NCI-H2196 treated with DMSO at 0.1 percent for 48 hours (cell line): ENCODE measurements at regions not wholly inside any gene's neighbourhood (a gene's known extent, or its start where the extent isn't known, plus 50 kb on each side); places are given as distances from the start of the nearest gene placed in this dataset.

Experiments used
- DNase-seq: peaks from one replicate; lab custom pipeline; 2025; ENCODE audit not compliant: unreplicated experiment; lab: John Stamatoyannopoulos, UW

- DNase-seq: no peak
Observed at GRCh38 chr3:26346497-26346896, 276.1 kb upstream of the LRRC3B start.

- no peak for DNase-seq
Observed at GRCh38 chr3:26347150-26347549, 275.4 kb upstream of the LRRC3B start.

- DNase-seq: no peak
Observed at GRCh38 chr3:26350853-26351252, 271.7 kb upstream of the LRRC3B start.

- DNase-seq: no peak
Observed at GRCh38 chr3:26353097-26353496, 269.5 kb upstream of the LRRC3B start.

GRCh38 chr3:26358405-26358804 is 264.2 kb upstream of the LRRC3B start:
- DNase-seq: no peak

- DNase-seq: no peak
Observed at GRCh38 chr3:26365706-26366105, 256.9 kb upstream of the LRRC3B start.

- no peak for DNase-seq
Observed at GRCh38 chr3:26368312-26368711, 254.3 kb upstream of the LRRC3B start.

- no peak for DNase-seq
Observed at GRCh38 chr3:26369133-26369532, 253.4 kb upstream of the LRRC3B start.

GRCh38 chr3:26375843-26376530 is 246.6 kb upstream of the LRRC3B start:
- DNase-seq: no peak

GRCh38 chr3:26381411-26381810 is 241.2 kb upstream of the LRRC3B start:
- DNase-seq: no peak

GRCh38 chr3:26406636-26407035 is 215.9 kb upstream of the LRRC3B start:
- DNase-seq: no peak

- DNase-seq: no peak
Observed at GRCh38 chr3:26418553-26418952, 204.0 kb upstream of the LRRC3B start.

- DNase-seq: no peak
Observed at GRCh38 chr3:26422415-26422814, 200.2 kb upstream of the LRRC3B start.

- DNase-seq: no peak
Observed at GRCh38 chr3:26425076-26425475, 197.5 kb upstream of the LRRC3B start.

GRCh38 chr3:26428992-26429391 is 193.6 kb upstream of the LRRC3B start:
- no peak for DNase-seq

GRCh38 chr3:26437678-26438077 is 184.9 kb upstream of the LRRC3B start:
- DNase-seq: no peak

- DNase-seq: no peak
Observed at GRCh38 chr3:26438325-26438940, 184.1 kb upstream of the LRRC3B start.

- no peak for DNase-seq
Observed at GRCh38 chr3:26438981-26439884, 183.3 kb upstream of the LRRC3B start.

- no peak for DNase-seq
Observed at GRCh38 chr3:26449996-26450395, 172.6 kb upstream of the LRRC3B start.

GRCh38 chr3:26452363-26452762 is 170.2 kb upstream of the LRRC3B start:
- DNase-seq: no peak

- DNase-seq: no peak
Observed at GRCh38 chr3:26460985-26461384, 161.6 kb upstream of the LRRC3B start.

- no peak for DNase-seq
Observed at GRCh38 chr3:26472345-26472744, 150.2 kb upstream of the LRRC3B start.
